AG09319 (cell line): ENCODE measurements at regions not wholly inside any gene's neighbourhood (a gene's known extent, or its start where the extent isn't known, plus 50 kb on each side); places are given as distances from the start of the nearest gene placed in this dataset.

ENCODE experiments used
- DNase-seq: peaks from one replicate; pipeline ENCODE4 v3.0.0-alpha.2; 2010; ENCODE audit warnings: low read depth; ENCODE audit errors: extremely low read depth
- TF ChIP-seq, protein P1 (sequence below): IDR thresholded peaks from 2 replicates; pipeline ENCODE4 v1.5.1; 2011; ENCODE audit warnings: low read depth, mild to moderate bottlenecking, inconsistent platforms, low read length, moderate library complexity

DNA sequence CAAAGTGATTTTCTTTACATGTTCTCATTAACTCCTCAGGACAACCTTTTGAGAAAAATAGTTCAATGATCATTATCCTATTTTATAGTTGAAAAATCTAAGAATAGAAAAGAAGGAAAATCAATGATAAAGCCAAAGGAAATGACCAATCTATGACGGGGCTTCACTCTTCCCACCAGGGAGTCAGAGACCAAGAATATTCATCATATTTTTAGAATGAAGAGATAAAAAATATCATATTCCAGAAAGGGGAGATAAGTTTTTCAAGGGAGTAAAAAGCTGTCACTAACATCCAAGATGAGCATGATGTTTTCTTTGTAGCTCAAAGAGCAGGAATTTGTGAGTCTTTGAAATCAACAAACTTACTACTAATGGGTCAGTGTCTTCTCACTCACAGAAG is 71.5 kb upstream of the LPP start:
- TF ChIP-seq, protein P1, sequence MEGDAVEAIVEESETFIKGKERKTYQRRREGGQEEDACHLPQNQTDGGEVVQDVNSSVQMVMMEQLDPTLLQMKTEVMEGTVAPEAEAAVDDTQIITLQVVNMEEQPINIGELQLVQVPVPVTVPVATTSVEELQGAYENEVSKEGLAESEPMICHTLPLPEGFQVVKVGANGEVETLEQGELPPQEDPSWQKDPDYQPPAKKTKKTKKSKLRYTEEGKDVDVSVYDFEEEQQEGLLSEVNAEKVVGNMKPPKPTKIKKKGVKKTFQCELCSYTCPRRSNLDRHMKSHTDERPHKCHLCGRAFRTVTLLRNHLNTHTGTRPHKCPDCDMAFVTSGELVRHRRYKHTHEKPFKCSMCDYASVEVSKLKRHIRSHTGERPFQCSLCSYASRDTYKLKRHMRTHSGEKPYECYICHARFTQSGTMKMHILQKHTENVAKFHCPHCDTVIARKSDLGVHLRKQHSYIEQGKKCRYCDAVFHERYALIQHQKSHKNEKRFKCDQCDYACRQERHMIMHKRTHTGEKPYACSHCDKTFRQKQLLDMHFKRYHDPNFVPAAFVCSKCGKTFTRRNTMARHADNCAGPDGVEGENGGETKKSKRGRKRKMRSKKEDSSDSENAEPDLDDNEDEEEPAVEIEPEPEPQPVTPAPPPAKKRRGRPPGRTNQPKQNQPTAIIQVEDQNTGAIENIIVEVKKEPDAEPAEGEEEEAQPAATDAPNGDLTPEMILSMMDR, result no peak
- DNase-seq, result no peak

DNA sequence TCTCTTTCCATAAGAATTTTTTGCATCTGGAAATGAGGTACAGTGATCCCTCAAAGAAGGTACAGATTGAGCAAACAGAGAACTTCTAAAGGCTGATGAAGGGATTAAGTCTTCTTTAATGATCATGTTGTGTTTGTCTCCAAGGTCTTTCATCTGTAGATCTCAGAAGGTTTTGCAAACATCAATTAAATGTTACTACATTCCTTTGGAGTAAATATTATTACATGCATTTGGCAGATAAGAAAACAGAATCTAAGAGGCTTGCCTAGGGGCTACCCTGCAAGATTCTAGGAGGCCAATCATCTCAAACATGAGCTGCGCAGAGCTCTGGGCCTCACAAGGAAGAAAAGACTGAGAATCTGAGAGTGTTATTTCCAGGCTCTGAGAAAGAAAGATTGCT is 70.9 kb upstream of the LPP start:
- DNase-seq, result no peak
- TF ChIP-seq, protein P1, result no peak

DNA sequence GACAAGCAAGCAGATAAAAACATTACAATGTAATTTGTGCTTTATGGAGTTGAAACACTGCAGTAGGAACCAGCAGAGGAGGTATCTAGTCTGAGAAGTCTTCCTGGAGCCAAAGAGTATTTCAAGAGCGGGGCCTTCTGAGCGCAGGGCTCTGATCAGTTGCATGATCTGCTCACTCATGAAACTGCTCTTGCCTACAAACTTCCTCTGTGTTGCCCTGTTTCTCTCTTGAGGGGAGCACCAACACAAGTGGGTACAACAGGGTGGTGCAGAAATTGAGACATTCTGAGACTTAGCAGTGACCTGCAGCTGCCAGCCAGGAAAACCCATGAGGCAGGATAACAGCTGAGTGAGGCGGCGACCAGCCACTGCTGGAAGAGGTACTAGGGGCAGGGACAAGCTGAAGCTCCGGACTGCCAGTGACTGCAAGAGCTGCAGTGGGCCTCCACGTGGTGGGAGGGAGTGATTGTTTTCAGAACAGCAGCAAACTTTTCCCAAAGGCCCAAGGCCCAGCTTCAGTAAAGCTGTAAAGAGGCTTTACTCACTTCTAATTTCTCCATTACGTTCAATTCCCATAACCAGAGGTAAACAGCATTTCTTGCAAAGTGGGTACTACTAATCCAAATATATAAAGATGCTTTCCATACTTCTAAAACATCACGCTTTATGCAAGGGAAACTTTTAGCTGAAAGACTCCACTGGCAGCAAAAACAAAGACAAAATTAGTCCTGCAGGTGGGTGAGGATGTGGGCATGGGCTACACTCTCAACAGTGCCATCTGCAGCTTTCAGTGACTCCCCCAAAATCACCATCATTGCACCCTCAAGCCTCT is 69.0 kb upstream of the LPP start:
- DNase-seq, result no peak
- TF ChIP-seq, protein P1, result no peak

DNA sequence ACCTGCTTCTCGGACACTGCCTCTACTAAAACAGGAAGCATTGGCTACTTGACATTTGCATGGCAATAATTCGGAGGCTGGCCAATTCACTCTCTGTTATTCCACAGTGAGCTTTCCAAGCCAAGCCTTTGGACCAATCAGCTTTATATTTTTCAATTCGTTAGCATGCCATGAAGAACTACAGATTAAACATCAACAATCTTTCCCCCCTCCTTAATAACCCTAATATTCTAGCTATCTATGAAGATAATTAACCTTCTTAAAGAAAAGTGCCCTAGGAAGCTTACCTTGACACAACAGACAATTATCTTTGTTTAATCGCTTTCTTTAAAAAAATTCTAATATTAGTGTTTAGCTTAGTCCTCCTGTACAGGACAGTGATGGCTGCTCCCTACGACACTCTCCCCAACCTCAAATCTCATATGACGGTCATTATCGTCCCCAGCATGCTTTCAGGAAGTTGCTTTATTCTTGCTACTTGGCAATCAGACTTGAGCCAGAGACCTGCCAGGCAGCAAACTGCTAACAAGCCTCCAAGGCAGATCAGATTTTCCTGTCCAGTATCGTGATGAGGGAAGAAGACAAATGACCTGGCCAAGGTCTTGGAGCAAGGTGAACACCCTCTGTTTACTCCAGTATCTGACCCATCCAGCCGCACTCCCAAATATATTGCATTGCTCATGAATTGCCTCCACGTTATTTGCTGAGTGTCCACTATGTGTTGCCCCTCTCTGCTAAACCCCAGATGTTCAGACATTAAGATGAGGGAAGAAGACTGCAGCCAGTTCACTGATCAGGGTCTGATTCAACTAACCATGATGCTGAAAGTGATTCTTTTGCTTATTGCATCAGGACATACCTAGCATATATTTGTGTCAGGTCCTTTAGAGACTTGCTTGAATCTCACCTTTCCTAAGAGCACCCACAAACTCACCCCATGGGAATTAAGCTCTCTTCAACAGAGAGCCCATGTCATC is 68.1 kb upstream of the LPP start:
- TF ChIP-seq, protein P1, result no peak
- no peak for DNase-seq

DNA sequence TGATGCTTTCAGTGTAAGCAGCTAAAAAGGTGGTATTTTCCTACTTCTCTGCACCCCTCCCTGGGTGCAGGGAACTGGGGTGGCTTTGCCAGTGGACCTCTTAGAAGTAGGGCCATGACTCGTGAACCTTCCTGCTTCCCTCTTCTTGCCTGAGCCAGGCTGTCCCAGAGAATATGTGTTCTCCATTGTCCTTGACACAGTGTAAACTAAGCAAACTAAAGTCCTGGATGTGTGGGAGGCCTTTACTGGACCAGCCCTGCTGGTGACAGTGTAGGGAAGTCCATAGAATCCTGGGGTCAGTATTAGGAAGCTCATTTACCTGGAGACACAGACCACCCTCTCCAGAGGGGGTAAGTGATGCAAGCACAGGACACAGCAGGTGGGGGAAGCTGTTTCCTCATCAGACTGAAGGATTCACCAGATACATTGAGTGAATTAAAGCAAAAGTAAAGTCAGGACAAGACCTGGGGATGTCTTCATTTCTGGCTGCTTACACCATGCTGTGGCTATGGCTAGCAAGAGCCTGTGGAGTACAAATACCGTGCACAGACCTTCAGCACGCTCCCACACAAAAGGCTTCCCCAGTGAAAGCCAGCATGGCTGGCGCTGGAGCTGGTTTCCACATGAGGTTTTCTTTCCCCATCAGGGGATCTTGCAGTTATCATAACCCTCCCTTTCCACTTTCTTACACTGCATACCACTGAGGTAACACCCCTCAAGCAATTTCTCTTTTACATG is 64.8 kb upstream of the LPP start:
- no peak for DNase-seq
- TF ChIP-seq, protein P1, result no peak

DNA sequence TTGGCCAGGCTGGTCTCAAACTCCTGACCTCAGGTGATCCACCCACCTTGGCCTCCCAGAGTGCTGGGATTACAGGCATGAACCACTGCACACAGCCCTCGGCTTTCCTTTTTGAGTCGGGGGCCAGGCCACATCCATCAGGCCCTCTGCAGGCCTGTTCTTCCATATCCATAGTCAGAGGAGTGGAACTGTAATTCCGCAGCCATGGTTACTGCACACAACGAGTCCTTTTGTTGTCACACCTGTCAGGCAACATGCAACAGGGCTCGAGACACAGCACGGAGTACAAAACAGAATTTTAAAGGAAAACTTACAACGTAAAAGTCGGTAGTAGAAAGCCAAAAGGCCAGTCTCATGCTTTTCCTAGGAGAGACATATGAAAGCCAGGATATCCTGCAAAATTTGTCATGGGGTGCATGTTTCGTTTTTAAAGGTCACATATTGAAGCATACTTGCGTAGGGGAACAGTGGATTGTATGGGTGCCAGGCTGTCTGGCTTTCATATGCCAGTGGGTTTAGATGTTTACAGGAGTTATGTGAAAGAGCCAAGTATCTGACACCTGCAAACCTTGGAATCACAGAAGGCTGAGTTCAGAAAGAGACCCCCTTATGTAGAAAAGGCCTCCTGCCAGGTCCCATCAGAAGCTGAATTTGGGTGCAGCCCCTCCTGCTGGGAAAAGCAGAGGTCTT is 63.2 kb upstream of the LPP start:
- DNase-seq, result no peak
- TF ChIP-seq, protein P1, result no peak
